SK-N-SH (cell line): ENCODE measurements at regions not wholly inside any gene's neighbourhood (a gene's known extent, or its start where the extent isn't known, plus 50 kb on each side); places are given as distances from the start of the nearest gene placed in this dataset.

Source experiments
- CTCF ChIA-PET: fragments of 300-600, 350-600 bp; formaldehyde crosslinking; extraction: SDS; loops from one replicate; lab custom pipeline; 2021; lab: Yijun Ruan, JAX
- POLR2A ChIA-PET: fragments of 350-600 bp; sonication (Branson Sonifier 250); formaldehyde crosslinking; extraction: SDS; loops from one replicate; lab custom pipeline; 2020; ENCODE audit warnings: antibody characterized with exemption, inconsistent platforms; lab: Yijun Ruan, JAX
- DNase-seq: peaks from one replicate; pipeline ENCODE4 v3.0.0; 2012
- H2AFZ ChIP-seq: fragments of 200-600 bp; sonication (generic); 2 replicates; pipeline ENCODE4 v1.8.1; 2016; ENCODE audit warnings: antibody characterized with exemption, mild to moderate bottlenecking, low read depth
- H3F3A ChIP-seq: fragments of 200-600 bp; sonication (generic); replicated peaks from 2 replicates; pipeline ENCODE3; 2016; ENCODE audit warnings: antibody characterized with exemption, mild to moderate bottlenecking; ENCODE audit not compliant: insufficient read depth
- H3K27ac ChIP-seq, 2 experiments: fragments of 200-500 bp in 1 of 2; fragments of 200-600 bp in 1 of 2; sonication (Bioruptor generic) in 1 of 2; sonication (generic), shearing (Covaris generic) in 1 of 2; 2 replicates each; pipeline versions ENCODE4 v1.5.1 to v1.6.1; 2014 to 2016; ENCODE audit warnings: low read depth in 2 of 2, inconsistent platforms in 1 of 2, low read length in 1 of 2, mild to moderate bottlenecking in 1 of 2, mixed read lengths in 1 of 2
- H3K27me3 ChIP-seq: fragments of 200-600 bp; sonication (generic), shearing (Covaris generic); 2 replicates; pipeline ENCODE4 v1.6.1; 2016; ENCODE audit warnings: mixed run types; ENCODE audit not compliant: insufficient read depth
- H3K36me3 ChIP-seq, 2 experiments: fragments of 200-500 bp in 1 of 2; fragments of 200-600 bp in 1 of 2; sonication (Bioruptor generic) in 1 of 2; sonication (generic) in 1 of 2; replicated peaks in 1 of 2; 2 replicates each; pipeline versions ENCODE3 to v1.5.1; 2014 to 2016; ENCODE audit warnings: low read length in 1 of 2, mild to moderate bottlenecking in 1 of 2; ENCODE audit not compliant: insufficient read depth in 2 of 2, control insufficient read depth in 1 of 2
- H3K4me1 ChIP-seq, 2 experiments: fragments of 200-500 bp in 1 of 2; fragments of 200-600 bp in 1 of 2; sonication (Bioruptor generic) in 1 of 2; sonication (generic), shearing (Covaris generic) in 1 of 2; 2 replicates each; pipeline versions ENCODE4 v1.5.1 to v1.6.1; 2014 to 2016; ENCODE audit warnings: low read depth in 1 of 2, low read length in 1 of 2, mixed run types in 1 of 2; ENCODE audit not compliant: insufficient read depth in 2 of 2, control insufficient read depth in 1 of 2
- H3K4me2 ChIP-seq: fragments of 200-600 bp; sonication (generic), shearing (Covaris generic); 2 replicates; pipeline ENCODE4 v1.6.1; 2017; ENCODE audit warnings: mixed run types
- H3K4me3 ChIP-seq, 2 experiments: fragments of 200-500 bp in 1 of 2; fragments of 200-600 bp in 1 of 2; sonication (Bioruptor generic) in 1 of 2; sonication (generic), shearing (Covaris generic) in 1 of 2; 2 replicates each; pipeline versions ENCODE4 v1.5.1 to v1.8.1; 2014 to 2016; ENCODE audit warnings: low read depth in 2 of 2, inconsistent platforms in 1 of 2, low read length in 1 of 2, mild to moderate bottlenecking in 1 of 2, mixed read lengths in 1 of 2, moderate library complexity in 1 of 2
- H3K79me2 ChIP-seq: fragments of 200-600 bp; sonication (generic); 2 replicates; pipeline ENCODE4 v1.8.1; 2017; ENCODE audit warnings: mild to moderate bottlenecking; ENCODE audit not compliant: insufficient read depth
- H3K9ac ChIP-seq: fragments of 200-600 bp; sonication (generic); 2 replicates; pipeline ENCODE4 v1.6.1; 2017; ENCODE audit warnings: mixed run types
- H3K9me2 ChIP-seq: fragments of 200-600 bp; sonication (generic); 2 replicates; pipeline ENCODE4 v1.6.1; 2017; ENCODE audit warnings: mixed run types
- H3K9me3 ChIP-seq: fragments of 200-600 bp; sonication (generic); 2 replicates; pipeline ENCODE4 v1.6.1; 2017; ENCODE audit warnings: mixed run types, mild to moderate bottlenecking, moderate library complexity
- H4K20me1 ChIP-seq: fragments of 200-600 bp; sonication (generic); 2 replicates; pipeline ENCODE4 v1.6.1; 2017; ENCODE audit warnings: mild to moderate bottlenecking, mixed run types; ENCODE audit not compliant: insufficient read depth
- CHD2 ChIP-seq: fragments of 150-350 bp; IDR thresholded peaks from 2 replicates; pipeline ENCODE4 v1.6.1; 2018; ENCODE audit warnings: low read length; ENCODE audit not compliant: partially characterized antibody
- EP300 ChIP-seq, 2 experiments: IDR thresholded peaks; 2 replicates each; pipeline versions ENCODE4 v1.4.0 to v1.6.1; 2012; ENCODE audit warnings: borderline replicate concordance in 1 of 2, low read depth in 1 of 2, low read length in 1 of 2
- EZH2phosphoT487 ChIP-seq: fragments of 200-600 bp; sonication (generic); IDR thresholded peaks from 2 replicates; pipeline ENCODE4 v1.6.1; 2017; ENCODE audit warnings: low read depth, mixed run types, mild to moderate bottlenecking, antibody characterized with exemption, moderate library complexity, borderline replicate concordance
- FOSL2 ChIP-seq: IDR thresholded peaks from 2 replicates; pipeline ENCODE4 v1.4.0; 2012; ENCODE audit warnings: low read depth, mild to moderate bottlenecking, moderate library complexity, borderline replicate concordance
- FOXJ3 ChIP-seq: sonication (generic); formaldehyde crosslinking; IDR thresholded peaks from 2 replicates; pipeline ENCODE4 v1.5.1; 2020; ENCODE audit warnings: mild to moderate bottlenecking, missing genetic modification reagents
- FOXM1 ChIP-seq: IDR thresholded peaks from 2 replicates; pipeline ENCODE4 v1.4.0; 2012; ENCODE audit warnings: low read depth, mild to moderate bottlenecking
- GABPA ChIP-seq: IDR thresholded peaks from 2 replicates; pipeline ENCODE4 v1.4.0; 2012; ENCODE audit warnings: low read depth, mild to moderate bottlenecking
- IRF3 ChIP-seq: fragments of 150-350 bp; IDR thresholded peaks from 2 replicates; pipeline ENCODE4 v1.6.1; 2016; ENCODE audit warnings: mild to moderate bottlenecking, low read depth, low read length
- MAX ChIP-seq: IDR thresholded peaks from 2 replicates; pipeline ENCODE4 v1.4.0; 2012; ENCODE audit warnings: low read depth
- NFIC ChIP-seq: IDR thresholded peaks from 2 replicates; pipeline ENCODE4 v1.4.0; 2012; ENCODE audit warnings: borderline replicate concordance
- PBX3 ChIP-seq: IDR thresholded peaks from 2 replicates; pipeline ENCODE4; 2012
- RFX5 ChIP-seq: IDR thresholded peaks from 2 replicates; pipeline ENCODE4 v1.6.1; 2012; ENCODE audit warnings: mild to moderate bottlenecking, improper control_type of control experiment, low read length
- RXRA ChIP-seq: IDR thresholded peaks from 2 replicates; pipeline ENCODE4 v1.4.0; 2012; ENCODE audit warnings: low read depth, mild to moderate bottlenecking, borderline replicate concordance
- SMC3 ChIP-seq: IDR thresholded peaks from 2 replicates; pipeline ENCODE4 v1.6.1; 2012; ENCODE audit warnings: low read depth, low read length, improper control_type of control experiment
- TAF1 ChIP-seq: IDR thresholded peaks from 2 replicates; pipeline ENCODE4 v1.6.1; 2012; ENCODE audit warnings: low read depth, mild to moderate bottlenecking, low read length, moderate library complexity, borderline replicate concordance
- TCF12 ChIP-seq: IDR thresholded peaks from 2 replicates; pipeline ENCODE4 v1.4.0; 2012
- YY1 ChIP-seq: IDR thresholded peaks from 2 replicates; pipeline ENCODE4 v1.4.0; 2012; ENCODE audit warnings: low read depth, mild to moderate bottlenecking
- ZBTB33 ChIP-seq: IDR thresholded peaks from 2 replicates; pipeline ENCODE4 v1.4.0; 2012; ENCODE audit warnings: low read depth, borderline replicate concordance

GRCh38 chr7:18081617-18082016 lies 54.0 kb upstream of the PRPS1L1 start:
- ChIA-PET POLR2A (no interaction called here), CTCF (interaction anchor here (1.4 kb wide), 1 partner anchor 12 kb away, joined by 4 read pairs; no protein-coding TSS in a partner anchor)
- DNase-seq = no peak
- Histone ChIP-seq H3K9ac (no peak overlapping the region), H3K36me3 (no peaks in the 10 kb centered on the region), H3K4me2 (no peak overlapping the region), H3K79me2 (no peaks in the 10 kb centered on the region)
- TF ChIP-seq YY1 (no peak), IRF3 (no peak), SMC3 (no peak), MAX (no peak), FOXM1 (no peak), EZH2phosphoT487 (no peak), GABPA (no peak), NFIC (no peak), EP300 (IDR thresholded peaks at IDR 0.05; ENCODE audit: borderline replicate concordance in 1 of 2, low read depth in 1 of 2, low read length in 1 of 2) (no peak), RFX5 (no peak), CHD2 (no peak), FOXJ3 (CRISPR knock-in tag) (no peak), TAF1 (no peak), RXRA (no peak), PBX3 (no peak), ZBTB33 (no peak), FOSL2 (no peak), TCF12 (no peak)
- TF ChIP-seq, all 33 proteins: peak for 0
- no peaks in the 10 kb centered on the region for H3F3A ChIP-seq
- no peak overlapping the region for H3K27ac ChIP-seq
- H3K4me1 ChIP-seq = peaks cover 0 to 5% of the 10 kb centered on the region in 2 experiments; a peak in 1 of 4 replicates
- no peak overlapping the region for H2AFZ ChIP-seq
- H4K20me1 ChIP-seq = no peaks in the 10 kb centered on the region
- no peaks in the 10 kb centered on the region; the same call in 1 of the 2 replicates for H3K9me2 ChIP-seq
- H3K9me3 ChIP-seq = no peaks in the 10 kb centered on the region
- H3K4me3 ChIP-seq = no peak overlapping the region
- peaks cover 20% of the 10 kb centered on the region; the same call in 1 of the 2 replicates for H3K27me3 ChIP-seq
